Sigmoid colon (tissue), 4 donors: ENCODE measurements at regions not wholly inside any gene's neighbourhood (a gene's known extent, or its start where the extent isn't known, plus 50 kb on each side); places are given as distances from the start of the nearest gene placed in this dataset.
"Not testable (repeated sequence)": the region's sequence is repeated elsewhere in the genome, so short reads cannot be mapped to it uniquely, and the experiment has no call there.

ENCODE experiments used
- POLR2A ChIP-seq, 2 donors: fragments of 450-650 bp; IDR thresholded peaks; one replicate each; pipeline ENCODE4 v1.6.1; 2016; ENCODE audit warnings: antibody characterized with exemption in 2 of 2, mild to moderate bottlenecking in 2 of 2, moderate library complexity in 2 of 2
- POLR2AphosphoS5 ChIP-seq, 4 donors: sonication (generic); formaldehyde crosslinking; IDR thresholded peaks; one replicate each; pipeline ENCODE4 v1.6.1; 2017; ENCODE audit warnings: antibody characterized with exemption in 4 of 4
- TF ChIP-seq, protein P1 (sequence below), 4 experiments: fragments of 450-650 bp in 3 of 4; fragments of 200-600 bp in 1 of 4; IDR thresholded peaks; one replicate each; pipeline ENCODE4 v1.5.1; 2016 to 2019; ENCODE audit warnings: antibody characterized with exemption in 4 of 4, mild to moderate bottlenecking in 3 of 4, moderate library complexity in 2 of 4

DNA sequence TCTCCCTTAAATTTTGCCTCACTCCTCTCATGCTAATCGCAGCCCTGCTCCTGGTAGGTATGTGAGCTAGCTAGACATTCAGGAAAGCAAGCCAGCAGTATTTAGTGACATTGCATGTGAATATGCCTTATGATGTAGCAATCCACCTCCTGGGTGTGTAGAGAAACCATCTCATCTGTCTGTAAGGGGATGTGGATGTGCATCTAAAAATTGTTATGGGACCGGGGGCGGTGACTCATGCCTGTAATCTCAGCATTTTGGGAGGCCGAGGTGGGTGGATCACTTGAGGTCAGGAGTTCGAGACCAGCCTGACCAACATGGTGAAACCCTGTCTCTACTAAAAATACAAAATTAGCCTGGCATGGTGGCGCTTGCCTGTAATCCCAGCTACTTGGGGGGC, 60.1 kb upstream of the KIT start:
- TF ChIP-seq, protein P1, sequence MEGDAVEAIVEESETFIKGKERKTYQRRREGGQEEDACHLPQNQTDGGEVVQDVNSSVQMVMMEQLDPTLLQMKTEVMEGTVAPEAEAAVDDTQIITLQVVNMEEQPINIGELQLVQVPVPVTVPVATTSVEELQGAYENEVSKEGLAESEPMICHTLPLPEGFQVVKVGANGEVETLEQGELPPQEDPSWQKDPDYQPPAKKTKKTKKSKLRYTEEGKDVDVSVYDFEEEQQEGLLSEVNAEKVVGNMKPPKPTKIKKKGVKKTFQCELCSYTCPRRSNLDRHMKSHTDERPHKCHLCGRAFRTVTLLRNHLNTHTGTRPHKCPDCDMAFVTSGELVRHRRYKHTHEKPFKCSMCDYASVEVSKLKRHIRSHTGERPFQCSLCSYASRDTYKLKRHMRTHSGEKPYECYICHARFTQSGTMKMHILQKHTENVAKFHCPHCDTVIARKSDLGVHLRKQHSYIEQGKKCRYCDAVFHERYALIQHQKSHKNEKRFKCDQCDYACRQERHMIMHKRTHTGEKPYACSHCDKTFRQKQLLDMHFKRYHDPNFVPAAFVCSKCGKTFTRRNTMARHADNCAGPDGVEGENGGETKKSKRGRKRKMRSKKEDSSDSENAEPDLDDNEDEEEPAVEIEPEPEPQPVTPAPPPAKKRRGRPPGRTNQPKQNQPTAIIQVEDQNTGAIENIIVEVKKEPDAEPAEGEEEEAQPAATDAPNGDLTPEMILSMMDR (IDR thresholded peaks at IDR 0.05) = not testable (repeated sequence)
- not testable (repeated sequence) for TF ChIP-seq POLR2A, POLR2AphosphoS5 (IDR thresholded peaks at IDR 0.05)
